ENCODE measurements at regions not wholly inside any gene's neighbourhood (a gene's known extent, or its start where the extent isn't known, plus 50 kb on each side); places are given as distances from the start of the nearest gene placed in this dataset.

DNA sequence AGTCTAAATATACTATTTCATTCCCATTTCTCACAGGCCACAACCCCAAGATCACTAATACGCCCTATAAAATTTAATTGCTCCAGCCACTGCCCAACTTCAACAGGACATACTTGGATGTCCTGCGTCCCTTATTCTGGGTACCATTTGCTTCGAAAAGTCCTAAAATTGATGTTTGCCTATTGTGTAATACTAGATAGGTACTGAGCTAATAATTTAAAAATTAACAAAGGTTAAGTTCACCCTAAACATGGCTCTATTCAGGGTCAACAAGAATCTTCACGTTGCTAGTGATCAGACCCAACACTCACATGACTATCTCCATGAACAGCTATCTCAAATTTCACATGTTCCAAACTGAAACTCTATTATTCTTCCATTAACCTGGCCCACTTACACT, 296.4 kb upstream of the RND3 start:
- no peaks in the 10 kb centered on the region for H3K27me3 ChIP-seq
- H3K4me3 ChIP-seq = no peak overlapping the region
- FAIRE-seq (no peak), ATAC-seq (no peak), DNase-seq (no peak)
- TF ChIP-seq, protein P1, sequence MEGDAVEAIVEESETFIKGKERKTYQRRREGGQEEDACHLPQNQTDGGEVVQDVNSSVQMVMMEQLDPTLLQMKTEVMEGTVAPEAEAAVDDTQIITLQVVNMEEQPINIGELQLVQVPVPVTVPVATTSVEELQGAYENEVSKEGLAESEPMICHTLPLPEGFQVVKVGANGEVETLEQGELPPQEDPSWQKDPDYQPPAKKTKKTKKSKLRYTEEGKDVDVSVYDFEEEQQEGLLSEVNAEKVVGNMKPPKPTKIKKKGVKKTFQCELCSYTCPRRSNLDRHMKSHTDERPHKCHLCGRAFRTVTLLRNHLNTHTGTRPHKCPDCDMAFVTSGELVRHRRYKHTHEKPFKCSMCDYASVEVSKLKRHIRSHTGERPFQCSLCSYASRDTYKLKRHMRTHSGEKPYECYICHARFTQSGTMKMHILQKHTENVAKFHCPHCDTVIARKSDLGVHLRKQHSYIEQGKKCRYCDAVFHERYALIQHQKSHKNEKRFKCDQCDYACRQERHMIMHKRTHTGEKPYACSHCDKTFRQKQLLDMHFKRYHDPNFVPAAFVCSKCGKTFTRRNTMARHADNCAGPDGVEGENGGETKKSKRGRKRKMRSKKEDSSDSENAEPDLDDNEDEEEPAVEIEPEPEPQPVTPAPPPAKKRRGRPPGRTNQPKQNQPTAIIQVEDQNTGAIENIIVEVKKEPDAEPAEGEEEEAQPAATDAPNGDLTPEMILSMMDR (IDR thresholded peaks at IDR 0.05) = no peak
- intact Hi-C loops (cut with DNase I) = no loop called here
- no peaks in the 10 kb centered on the region for H3K9me3 ChIP-seq
- no peak overlapping the region for H3K27ac ChIP-seq
- WGBS, 2 donors = 49 to 64% methylated on average over 4 of the region's 4 CpGs
- H3K36me3 ChIP-seq = no peaks in the 10 kb centered on the region
- H3K4me1 ChIP-seq = no peaks in the 10 kb centered on the region

DNA sequence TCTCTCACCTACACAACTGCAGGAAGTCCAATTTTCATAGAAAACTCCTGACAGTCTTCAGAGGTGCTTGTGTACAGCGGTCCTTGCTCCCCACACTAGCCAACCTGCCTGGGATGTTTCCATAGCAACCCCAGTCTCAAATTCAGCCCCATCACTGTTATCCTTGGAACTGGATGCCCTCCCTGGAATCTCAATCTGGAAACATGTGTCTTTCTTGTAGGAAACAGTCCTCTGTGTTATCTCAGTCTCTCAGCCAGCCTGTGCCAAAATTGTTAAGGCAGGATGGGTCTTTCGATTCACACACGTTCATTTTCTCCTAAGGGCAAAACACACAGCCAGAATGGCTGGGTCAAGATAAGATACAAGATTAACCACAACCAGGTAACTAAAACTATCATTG, 295.5 kb upstream of the RND3 start:
- Histone ChIP-seq H3K9me3 (no peaks in the 10 kb centered on the region), H3K4me3 (no peak overlapping the region), H3K27me3 (no peaks in the 10 kb centered on the region), H3K36me3 (no peaks in the 10 kb centered on the region), H3K27ac (no peak overlapping the region), H3K4me1 (no peaks in the 10 kb centered on the region)
- DNase-seq (no peak), FAIRE-seq (no peak), ATAC-seq (no peak)
- TF ChIP-seq, protein P1 (IDR thresholded peaks at IDR 0.05) = no peak
- intact Hi-C loops (cut with DNase I) = no loop called here
- 64 to 67% methylated on average over 3 of the region's 3 CpGs for WGBS, 2 donors

DNA sequence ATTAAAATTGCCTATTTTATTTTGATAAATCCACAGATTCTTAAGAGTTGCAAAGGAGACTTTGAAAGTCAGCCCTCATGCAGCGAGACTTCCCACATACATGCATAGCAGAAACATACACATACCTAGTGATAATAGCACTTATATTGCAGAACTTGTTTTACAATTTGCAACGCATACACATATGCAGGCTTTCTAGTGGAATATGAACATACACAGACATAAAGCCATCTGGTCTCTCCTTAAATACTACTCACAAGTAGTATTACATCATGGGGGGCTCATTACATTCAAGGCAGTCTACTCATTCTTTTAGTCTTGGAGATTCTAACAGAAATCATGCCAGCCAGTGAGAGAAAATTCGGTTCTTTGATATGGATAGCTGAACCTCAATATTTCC, 295.1 kb upstream of the RND3 start:
- intact Hi-C loops (cut with DNase I) = no loop called here
- no peaks in the 10 kb centered on the region for H3K36me3 ChIP-seq
- no peak for ATAC-seq
- H3K4me3 ChIP-seq = no peak overlapping the region
- no peaks in the 10 kb centered on the region for H3K9me3 ChIP-seq
- no peak for DNase-seq
- H3K27me3 ChIP-seq = no peaks in the 10 kb centered on the region
- H3K27ac ChIP-seq = no peak overlapping the region
- TF ChIP-seq, protein P1 (IDR thresholded peaks at IDR 0.05) = no peak
- no peaks in the 10 kb centered on the region for H3K4me1 ChIP-seq
- 69% methylated on average over 3 of the region's 3 CpGs for WGBS, 2 donors
- FAIRE-seq = no peak

DNA sequence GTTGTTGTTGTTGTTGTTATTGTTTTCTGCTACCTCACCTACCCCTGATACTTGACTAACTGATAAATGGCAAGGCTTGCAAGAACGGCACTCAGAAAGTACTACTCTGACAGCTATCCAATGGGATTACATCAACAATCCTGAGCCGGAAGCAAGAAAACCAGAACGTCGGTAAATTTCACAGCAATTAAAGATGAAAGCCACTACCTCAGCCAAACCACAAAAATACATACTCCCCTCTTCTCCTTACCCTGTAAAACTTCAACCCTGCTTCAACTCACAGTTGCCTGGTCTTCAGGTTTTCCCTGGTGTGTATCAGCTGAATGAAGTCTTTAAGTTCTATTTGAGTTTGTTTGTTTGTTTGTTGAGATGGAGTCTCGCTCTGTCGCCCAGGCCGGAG, 293.7 kb upstream of the RND3 start:
- no peak overlapping the region for H3K27ac ChIP-seq
- no peak overlapping the region for H3K4me3 ChIP-seq
- ATAC-seq = no peak
- no peaks in the 10 kb centered on the region for H3K36me3 ChIP-seq
- H3K9me3 ChIP-seq = no peaks in the 10 kb centered on the region
- no peaks in the 10 kb centered on the region for H3K27me3 ChIP-seq
- 74 to 85% methylated on average over 7 of the region's 7 CpGs for WGBS, 2 donors
- no peak for FAIRE-seq
- TF ChIP-seq, protein P1 (IDR thresholded peaks at IDR 0.05) = no peak
- no peaks in the 10 kb centered on the region for H3K4me1 ChIP-seq
- DNase-seq = no peak
- intact Hi-C loops (cut with DNase I) = no loop called here

DNA sequence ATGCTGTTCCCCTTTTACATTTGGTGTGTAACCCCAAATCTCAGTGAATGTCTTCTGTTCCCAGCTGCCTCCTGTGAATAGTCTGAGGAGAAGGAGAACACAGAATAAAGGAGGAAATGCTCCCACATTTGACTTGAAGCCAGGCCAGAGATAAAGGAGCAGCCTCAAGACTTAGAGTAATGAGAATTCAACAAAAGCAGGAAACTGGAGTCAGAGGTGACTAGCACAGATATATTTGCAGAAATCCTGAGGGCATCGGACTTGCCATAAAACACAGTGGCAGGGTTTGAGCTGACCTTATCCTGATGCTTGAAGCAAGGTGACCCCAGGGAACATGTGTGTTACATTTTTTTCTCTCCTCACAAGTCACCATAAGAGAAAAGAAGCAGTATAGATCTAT, 291.4 kb upstream of the RND3 start:
- no peak for DNase-seq
- FAIRE-seq = no peak
- WGBS, 2 donors = 33% methylated on average over 1 of the region's 1 CpG
- Histone ChIP-seq H3K4me3 (no peak overlapping the region), H3K4me1 (no peaks in the 10 kb centered on the region), H3K27me3 (no peaks in the 10 kb centered on the region), H3K27ac (no peak overlapping the region), H3K9me3 (no peaks in the 10 kb centered on the region), H3K36me3 (no peaks in the 10 kb centered on the region)
- intact Hi-C loops (cut with DNase I) = no loop called here
- ATAC-seq = no peak
- TF ChIP-seq, protein P1 (IDR thresholded peaks at IDR 0.05) = no peak
